ENCODE measurements at regions not wholly inside any gene's neighbourhood (a gene's known extent, or its start where the extent isn't known, plus 50 kb on each side); places are given as distances from the start of the nearest gene placed in this dataset.

DNA sequence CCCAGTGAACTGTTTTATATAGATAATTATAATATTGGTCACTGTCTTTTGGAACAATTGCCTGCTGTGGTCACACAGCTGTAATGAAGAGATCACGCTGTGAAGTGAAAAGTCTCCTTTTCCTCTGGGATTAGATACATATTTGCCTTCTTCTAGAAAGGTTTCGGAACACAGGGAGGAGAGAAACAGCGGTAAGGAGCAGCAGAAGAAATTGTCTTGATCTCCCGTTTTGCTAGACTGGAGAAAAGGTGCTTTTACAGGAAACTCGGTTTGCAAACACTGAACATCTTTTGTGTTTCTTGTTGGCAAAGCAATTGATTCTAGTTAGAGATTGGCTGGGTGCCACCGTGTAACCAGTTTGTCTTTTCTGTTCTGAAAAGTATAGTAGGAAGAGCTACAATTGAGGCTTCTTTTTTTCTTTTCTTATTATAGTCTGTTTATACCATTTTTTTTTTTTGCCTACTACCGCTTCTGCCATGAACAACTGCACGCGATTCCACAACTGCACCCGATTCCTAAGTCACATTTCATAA is 404.1 kb upstream of the ID4 start:
- Histone ChIP-seq H2AFZ (ENCODE audit: low read length) (peak overlapping the region; percentile 46), H3K27me3 (replicated peaks in 1 of 4; ENCODE audit: control insufficient read depth in 3 of 4, extremely low read depth in 1 of 4, insufficient read depth in 3 of 4, low read length in 3 of 4) (no peaks in the 10 kb centered on the region), H3K9ac (replicated peaks in 1 of 4; ENCODE audit: extremely low read depth in 1 of 4, low read depth in 3 of 4, low read length in 3 of 4) (no peak overlapping the region), H3K79me2 (ENCODE audit: control insufficient read depth in 1 of 2, insufficient read depth in 2 of 2, low read length in 2 of 2) (no peaks in the 10 kb centered on the region), H4K20me1 (replicated peaks in 1 of 2; ENCODE audit: control insufficient read depth in 1 of 2, insufficient read depth in 2 of 2, low read length in 2 of 2) (no peaks in the 10 kb centered on the region), H3K36me3 (ENCODE audit: control insufficient read depth in 2 of 4, insufficient read depth in 4 of 4, low read length in 3 of 4) (no peaks in the 10 kb centered on the region), H2AK5ac (ENCODE audit: low read depth, low read length) (no peak overlapping the region), H3K9me3 (ENCODE audit: insufficient read depth in 2 of 2, low read depth in 1 of 2, low read length in 1 of 2) (no peaks in the 10 kb centered on the region), H2BK120ac (replicated peaks; ENCODE audit: low read depth, low read length) (no peak overlapping the region), H2BK20ac (ENCODE audit: low read length) (no peak overlapping the region), H3K23ac (ENCODE audit: insufficient read length) (no peak overlapping the region), H2BK12ac (ENCODE audit: low read depth, low read length) (no peak overlapping the region), H3K56ac (replicated peaks; ENCODE audit: insufficient read length, low read depth, low read length) (no peak overlapping the region), H2BK5ac (ENCODE audit: low read depth, low read length) (no peak overlapping the region), H3K4me3 (ENCODE audit: extremely low read depth in 1 of 4, insufficient read depth in 2 of 4, low read depth in 3 of 4, low read length in 4 of 4) (no peak overlapping the region), H2BK15ac (ENCODE audit: low read length) (no peak overlapping the region), H3K18ac (ENCODE audit: extremely low read depth, low read length) (no peak overlapping the region), H4K8ac (ENCODE audit: extremely low read depth, insufficient read depth, low read length) (no peak overlapping the region), H3K23me2 (ENCODE audit: low read depth, low read length) (no peaks in the 10 kb centered on the region), H3K4me2 (ENCODE audit: insufficient read depth in 1 of 2, low read depth in 2 of 2, low read length in 2 of 2) (no peak overlapping the region), H3K4ac (replicated peaks; ENCODE audit: insufficient read length, low read depth, low read length) (no peak overlapping the region), H3K4me1 (replicated peaks in 1 of 4; ENCODE audit: control insufficient read depth in 3 of 4, insufficient read depth in 4 of 4, low read length in 3 of 4) (no peaks in the 10 kb centered on the region), H3K27ac (ENCODE audit: low read depth, low read length) (no peak overlapping the region), H3K79me1 (ENCODE audit: low read depth, low read length) (no peaks in the 10 kb centered on the region), H4K91ac (replicated peaks; ENCODE audit: insufficient read length, low read length) (no peak overlapping the region), H4K5ac (ENCODE audit: insufficient read length, low read depth, low read length) (no peak overlapping the region), H3K14ac (ENCODE audit: insufficient read length) (no peak overlapping the region)
- WGBS, 2 experiments (ENCODE audit: extremely low coverage in 1 of 2, insufficient coverage in 1 of 2, insufficient read length in 1 of 2, insufficient replicate concordance in 2 of 2, low coverage in 1 of 2, low lambda C conversion rate in 2 of 2, missing lambda C conversion rate in 1 of 2), result 82% methylated on average over 10 of the region's 10 CpGs; no CpG with 5 or more reads in 1 of the 2 experiments
- DNase-seq (ENCODE audit: low read depth in 1 of 2, low spot score in 2 of 2) (no peak), FAIRE-seq (no peak)
- ChIA-PET CTCF (ENCODE audit: partially characterized antibody) (interaction anchor here (0.6 to 1.5 kb wide), 6 partner anchors 9 to 443 kb away, joined by 3 to 5 read pairs (median 3); no protein-coding TSS in a partner anchor), POLR2A (ENCODE audit: partially characterized antibody) (interaction anchor here (1.5 kb wide), 1 partner anchor 10 kb away, joined by 3 read pairs; no protein-coding TSS in a partner anchor)
- TF ChIP-seq KDM1A (IDR thresholded peaks at IDR 0.05; ENCODE audit: borderline replicate concordance, low read length), result no peak
- no peak for TF ChIP-seq RNF2 (IDR thresholded peaks at IDR 0.05; ENCODE audit: borderline replicate concordance, low read depth, low read length, missing control alignments, poor library complexity, severe bottlenecking)
- no peak for TF ChIP-seq EP300 (IDR thresholded peaks at IDR 0.05; ENCODE audit: borderline replicate concordance in 1 of 2, low read depth in 2 of 2, low read length in 2 of 2)
- no peak for TF ChIP-seq SP1 (IDR thresholded peaks at IDR 0.05; ENCODE audit: low read depth, low read length)
- no peak for TF ChIP-seq CREB1 (IDR thresholded peaks at IDR 0.05)
- TF ChIP-seq SRF (IDR thresholded peaks at IDR 0.05; ENCODE audit: low read depth, low read length), result no peak
- no peak for TF ChIP-seq SIRT6 (IDR thresholded peaks at IDR 0.05; ENCODE audit: low read length)
- TF ChIP-seq TAF1 (IDR thresholded peaks at IDR 0.05; ENCODE audit: low read depth, low read length), result no peak
- no peak for TF ChIP-seq POU5F1 (IDR thresholded peaks at IDR 0.05; ENCODE audit: low read depth, low read length)
- no peak for TF ChIP-seq RBBP5 (IDR thresholded peaks at IDR 0.05; ENCODE audit: borderline replicate concordance, low read depth, low read length)
- TF ChIP-seq, protein P1, sequence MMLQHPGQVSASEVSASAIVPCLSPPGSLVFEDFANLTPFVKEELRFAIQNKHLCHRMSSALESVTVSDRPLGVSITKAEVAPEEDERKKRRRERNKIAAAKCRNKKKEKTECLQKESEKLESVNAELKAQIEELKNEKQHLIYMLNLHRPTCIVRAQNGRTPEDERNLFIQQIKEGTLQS (IDR thresholded peaks at IDR 0.05; ENCODE audit: insufficient read depth, low read depth, low read length), result no peak
- TF ChIP-seq MAX (IDR thresholded peaks at IDR 0.05), result no peak
- TF ChIP-seq SAP30 (IDR thresholded peaks at IDR 0.05; ENCODE audit: insufficient read depth, insufficient replicate concordance, low read length), result no peak

All from H1 (cell line).